ENCODE measurements at regions not wholly inside any gene's neighbourhood (a gene's known extent, or its start where the extent isn't known, plus 50 kb on each side); places are given as distances from the start of the nearest gene placed in this dataset.

DNA sequence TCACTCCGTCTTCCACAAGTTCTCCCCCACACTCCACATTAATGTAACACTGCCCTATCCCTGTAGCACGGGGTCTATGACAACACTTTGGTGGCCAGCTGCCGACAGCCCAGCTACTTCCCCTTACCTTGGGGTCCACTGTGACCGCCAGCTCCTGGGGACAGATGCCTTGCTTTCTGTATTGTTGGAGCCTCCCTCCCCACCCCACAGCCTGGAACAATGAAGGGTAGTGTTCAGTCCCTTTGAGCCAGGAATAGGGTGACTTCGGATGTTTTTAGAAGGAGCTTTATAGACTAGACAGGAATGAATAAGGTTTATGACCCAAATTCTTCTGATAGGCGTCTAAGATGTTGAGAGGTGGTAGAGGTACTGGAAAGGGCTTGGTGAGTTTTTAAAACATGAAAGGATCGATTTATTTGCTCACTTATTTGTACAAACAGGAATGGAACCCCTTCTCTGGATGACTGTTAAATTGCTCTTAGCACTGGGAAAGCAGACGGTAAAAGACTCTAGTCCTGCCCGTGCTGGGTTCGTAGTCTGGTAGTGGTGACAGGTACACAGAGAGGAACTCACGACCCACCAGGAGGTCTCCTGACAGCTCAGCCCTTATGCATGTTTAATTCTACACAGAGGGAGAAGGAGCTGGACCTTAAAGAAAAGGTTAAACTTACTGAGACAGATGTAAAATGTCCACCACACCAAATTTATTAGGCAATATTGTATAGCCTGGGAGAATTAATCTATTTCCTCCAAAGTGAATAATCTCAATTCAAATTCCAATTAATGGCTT, 90.9 kb downstream of the MYCN start:
- no peaks in the 10 kb centered on the region for H3K36me3 ChIP-seq (ENCODE audit: insufficient read depth, low read length)
- no peaks in the 10 kb centered on the region for H3K79me2 ChIP-seq (ENCODE audit: insufficient read depth, low read length)
- no peak overlapping the region for H3K4me2 ChIP-seq (ENCODE audit: low read length)
- H3K9me2 ChIP-seq (ENCODE audit: low read depth, low read length): no peaks in the 10 kb centered on the region
- H3K9ac ChIP-seq (ENCODE audit: low read length): no peak overlapping the region
- no peaks in the 10 kb centered on the region for H3K27me3 ChIP-seq (ENCODE audit: insufficient read depth, low read length)
- H4K20me1 ChIP-seq (ENCODE audit: insufficient read depth, low read length): no peaks in the 10 kb centered on the region
- H3F3A ChIP-seq (ENCODE audit: insufficient read depth, low read length): no peaks in the 10 kb centered on the region
- H2AFZ ChIP-seq (ENCODE audit: low read length): no peak overlapping the region
- TF ChIP-seq CTCF (IDR thresholded peaks at IDR 0.05; ENCODE audit: low read length): no peak
- no peak for TF ChIP-seq EZH2 (IDR thresholded peaks at IDR 0.05; ENCODE audit: borderline replicate concordance, low read length)
- no peaks in the 10 kb centered on the region for H3K9me3 ChIP-seq (ENCODE audit: low read length)
- no peaks in the 10 kb centered on the region for H3K4me1 ChIP-seq (ENCODE audit: insufficient read depth, low read length, severe bottlenecking)
- no peak overlapping the region for H3K4me3 ChIP-seq (ENCODE audit: low read depth, low read length, poor library complexity, severe bottlenecking)
- H3K27ac ChIP-seq (ENCODE audit: low read depth, low read length, poor library complexity, severe bottlenecking): no peak overlapping the region

- no peak for TF ChIP-seq EZH2 (IDR thresholded peaks at IDR 0.05; ENCODE audit: borderline replicate concordance, low read length)
- TF ChIP-seq CTCF (IDR thresholded peaks at IDR 0.05; ENCODE audit: low read length): no peak
Measured at GRCh38 chr2:16030206-16031057, 90.1 kb downstream of the MYCN start.

DNA sequence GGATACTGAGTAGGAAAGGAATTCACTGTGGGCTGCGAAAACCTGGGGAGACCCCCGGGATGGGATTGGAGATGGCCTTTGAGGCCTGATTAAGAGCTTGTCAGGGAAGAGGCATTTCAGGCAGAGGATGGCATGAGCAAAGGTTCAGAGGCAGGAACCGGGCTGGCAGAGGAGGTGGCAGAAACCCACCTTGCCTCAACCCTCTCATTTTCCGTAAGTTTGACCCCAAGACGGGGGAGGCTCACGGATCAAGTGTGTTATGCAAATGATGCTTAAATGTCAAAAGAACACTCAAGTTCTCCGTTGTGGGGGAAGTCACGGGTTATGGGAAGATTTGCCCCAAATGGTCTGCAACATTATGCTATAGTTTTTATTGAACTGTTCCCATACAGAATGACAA, 88.3 kb downstream of the MYCN start:
- Histone ChIP-seq H4K20me1 (ENCODE audit: insufficient read depth, low read length) (no peaks in the 10 kb centered on the region), H3K4me1 (ENCODE audit: insufficient read depth, low read length, severe bottlenecking) (no peaks in the 10 kb centered on the region), H3K79me2 (ENCODE audit: insufficient read depth, low read length) (no peaks in the 10 kb centered on the region), H3K4me2 (ENCODE audit: low read length) (no peak overlapping the region), H3K9ac (ENCODE audit: low read length) (no peak overlapping the region), H3F3A (ENCODE audit: insufficient read depth, low read length) (no peaks in the 10 kb centered on the region), H3K9me2 (ENCODE audit: low read depth, low read length) (no peaks in the 10 kb centered on the region), H3K9me3 (ENCODE audit: low read length) (no peaks in the 10 kb centered on the region), H2AFZ (ENCODE audit: low read length) (no peak overlapping the region), H3K4me3 (ENCODE audit: low read depth, low read length, poor library complexity, severe bottlenecking) (no peak overlapping the region), H3K27ac (ENCODE audit: low read depth, low read length, poor library complexity, severe bottlenecking) (no peak overlapping the region), H3K36me3 (ENCODE audit: insufficient read depth, low read length) (no peaks in the 10 kb centered on the region), H3K27me3 (ENCODE audit: insufficient read depth, low read length) (no peaks in the 10 kb centered on the region)
- TF ChIP-seq CTCF (IDR thresholded peaks at IDR 0.05; ENCODE audit: low read length): no peak
- no peak for TF ChIP-seq EZH2 (IDR thresholded peaks at IDR 0.05; ENCODE audit: borderline replicate concordance, low read length)

More at GRCh38 chr2:16030206-16031057, 90.1 kb downstream of the MYCN start:
- H3K4me1 ChIP-seq (ENCODE audit: insufficient read depth, low read length, severe bottlenecking): no peaks in the 10 kb centered on the region
- H3F3A ChIP-seq (ENCODE audit: insufficient read depth, low read length): no peaks in the 10 kb centered on the region
- no peaks in the 10 kb centered on the region for H3K36me3 ChIP-seq (ENCODE audit: insufficient read depth, low read length)
- no peak overlapping the region for H3K27ac ChIP-seq (ENCODE audit: low read depth, low read length, poor library complexity, severe bottlenecking)
- H4K20me1 ChIP-seq (ENCODE audit: insufficient read depth, low read length): no peaks in the 10 kb centered on the region
- no peak overlapping the region for H2AFZ ChIP-seq (ENCODE audit: low read length)
- no peak overlapping the region for H3K9ac ChIP-seq (ENCODE audit: low read length)
- no peak overlapping the region for H3K4me3 ChIP-seq (ENCODE audit: low read depth, low read length, poor library complexity, severe bottlenecking)
- H3K9me3 ChIP-seq (ENCODE audit: low read length): no peaks in the 10 kb centered on the region
- no peak overlapping the region for H3K4me2 ChIP-seq (ENCODE audit: low read length)
- H3K79me2 ChIP-seq (ENCODE audit: insufficient read depth, low read length): no peaks in the 10 kb centered on the region
- H3K9me2 ChIP-seq (ENCODE audit: low read depth, low read length): no peaks in the 10 kb centered on the region
- no peaks in the 10 kb centered on the region for H3K27me3 ChIP-seq (ENCODE audit: insufficient read depth, low read length)
